H9 (cell line): ENCODE measurements at regions not wholly inside any gene's neighbourhood (a gene's known extent, or its start where the extent isn't known, plus 50 kb on each side); places are given as distances from the start of the nearest gene placed in this dataset.

Experiments used
- DNase-seq: peaks from one replicate; pipeline ENCODE4 v3.0.0-alpha.2; 2017
- H2AFZ ChIP-seq: one replicate; pipeline ENCODE4 v1.6.1; 2013; ENCODE audit warnings: mild to moderate bottlenecking, low read length, control low read depth, moderate library complexity
- H2AK5ac ChIP-seq: 2 replicates; pipeline ENCODE4 v1.6.1; 2013; ENCODE audit warnings: low read length, control low read depth, mixed read lengths; ENCODE audit not compliant: insufficient read length
- H2BK120ac ChIP-seq: one replicate; pipeline ENCODE4 v1.6.1; 2013; ENCODE audit warnings: low read depth, mild to moderate bottlenecking, low read length, control low read depth, inconsistent platforms; ENCODE audit not compliant: poor library complexity, severe bottlenecking
- H2BK12ac ChIP-seq: 2 replicates; pipeline ENCODE4 v1.6.1; 2013; ENCODE audit warnings: low read length, control low read depth, mixed read lengths, low read depth; ENCODE audit not compliant: insufficient read length
- H2BK15ac ChIP-seq: 2 replicates; pipeline ENCODE4 v1.6.1; 2013; ENCODE audit warnings: low read depth, low read length, control low read depth
- H2BK20ac ChIP-seq: one replicate; pipeline ENCODE4 v1.6.1; 2013; ENCODE audit warnings: low read depth, mild to moderate bottlenecking, low read length, control low read depth, inconsistent platforms; ENCODE audit not compliant: poor library complexity, severe bottlenecking
- H2BK5ac ChIP-seq: 2 replicates; pipeline ENCODE4 v1.6.1; 2013; ENCODE audit warnings: low read length, control low read depth, mixed read lengths; ENCODE audit not compliant: insufficient read length
- H3K14ac ChIP-seq: 2 replicates; pipeline ENCODE4 v1.6.1; 2013; ENCODE audit warnings: low read length, control low read depth; ENCODE audit not compliant: insufficient read depth
- H3K18ac ChIP-seq: 2 replicates; pipeline ENCODE4 v1.6.1; 2013; ENCODE audit warnings: low read depth, mild to moderate bottlenecking, mixed read lengths, low read length, control low read depth; ENCODE audit not compliant: insufficient read length
- H3K23ac ChIP-seq: 2 replicates; pipeline ENCODE4 v1.6.1; 2013; ENCODE audit warnings: low read length, control low read depth, mixed read lengths, low read depth; ENCODE audit not compliant: insufficient read length
- H3K23me2 ChIP-seq: 2 replicates; pipeline ENCODE4 v1.6.1; 2013; ENCODE audit warnings: low read depth, mild to moderate bottlenecking, mixed read lengths, low read length, control low read depth; ENCODE audit not compliant: insufficient read length, poor library complexity, severe bottlenecking
- H3K27ac ChIP-seq: 2 replicates; pipeline ENCODE4 v1.5.1; 2013; ENCODE audit warnings: low read length, control low read depth, mixed read lengths, low read depth; ENCODE audit not compliant: insufficient read length
- H3K27me3 ChIP-seq: 2 replicates; pipeline ENCODE4 v1.6.1; 2013; ENCODE audit warnings: low read length, control low read depth, inconsistent platforms; ENCODE audit not compliant: insufficient read depth
- H3K4ac ChIP-seq: 2 replicates; pipeline ENCODE4 v1.6.1; 2013; ENCODE audit warnings: low read depth, mild to moderate bottlenecking, control low read depth, inconsistent platforms, low read length, moderate library complexity
- H3K4me1 ChIP-seq: 2 replicates; pipeline ENCODE4 v1.6.1; 2013; ENCODE audit warnings: low read length, control low read depth, inconsistent platforms; ENCODE audit not compliant: insufficient read depth
- H3K4me2 ChIP-seq: 2 replicates; pipeline ENCODE4 v1.6.1; 2013; ENCODE audit warnings: low read length, control low read depth, mixed read lengths; ENCODE audit not compliant: insufficient read length, insufficient read depth
- H3K56ac ChIP-seq: 2 replicates; pipeline ENCODE4 v1.6.1; 2013; ENCODE audit warnings: low read depth, mild to moderate bottlenecking, mixed read lengths, low read length, control low read depth; ENCODE audit not compliant: insufficient read length
- H3K79me1 ChIP-seq: 2 replicates; pipeline ENCODE4 v1.6.1; 2013; ENCODE audit warnings: low read depth, mild to moderate bottlenecking, moderate library complexity, low read length, control low read depth, inconsistent platforms; ENCODE audit not compliant: insufficient read depth, poor library complexity, severe bottlenecking
- H3K79me2 ChIP-seq: 2 replicates; pipeline ENCODE4 v1.6.1; 2013; ENCODE audit warnings: low read length, control low read depth, inconsistent platforms; ENCODE audit not compliant: insufficient read depth
- H3K9ac ChIP-seq: 2 replicates; pipeline ENCODE4 v1.6.1; 2013; ENCODE audit warnings: low read length, control low read depth, mixed read lengths; ENCODE audit not compliant: insufficient read length; ENCODE audit errors: extremely low read depth
- H3K9me3 ChIP-seq: one replicate; pipeline ENCODE4 v1.6.1; 2013; ENCODE audit warnings: low read depth, low read length, inconsistent platforms; ENCODE audit not compliant: control insufficient read depth
- H3T11ph ChIP-seq: one replicate; pipeline ENCODE4 v1.6.1; 2013; ENCODE audit warnings: mild to moderate bottlenecking, low read length, control low read depth, inconsistent platforms
- H4K20me1 ChIP-seq: one replicate; pipeline ENCODE4 v1.6.1; 2013; ENCODE audit not compliant: control insufficient read depth, insufficient read length, insufficient read depth
- H4K5ac ChIP-seq: 2 replicates; pipeline ENCODE4 v1.6.1; 2013; ENCODE audit warnings: low read depth, mild to moderate bottlenecking, mixed read lengths, low read length, control low read depth; ENCODE audit not compliant: insufficient read length
- H4K8ac ChIP-seq: replicated peaks from 2 replicates; pipeline ENCODE4 v1.6.1; 2013; ENCODE audit warnings: low read length, control low read depth, mixed read lengths, low read depth; ENCODE audit not compliant: insufficient read length
- H4K91ac ChIP-seq: 2 replicates; pipeline ENCODE4 v1.6.1; 2013; ENCODE audit warnings: low read depth, mild to moderate bottlenecking, moderate library complexity, mixed read lengths, low read length, control low read depth; ENCODE audit not compliant: insufficient read length
- H3K27ac Mint-ChIP-seq, 3 experiments: 2 replicates in 2 of 3; 3 replicates in 1 of 3; pipeline ENCODE4 v1.8.0; 2020 to 2021; ENCODE audit warnings: mixed read lengths in 3 of 3, mild to moderate bottlenecking in 1 of 3, moderate library complexity in 1 of 3
- H3K27me3 Mint-ChIP-seq: 2 replicates; pipeline ENCODE4 v1.8.0; 2021; ENCODE audit warnings: low read depth, mild to moderate bottlenecking, moderate library complexity, mixed read lengths
- H3K36me3 Mint-ChIP-seq, 3 experiments: 2 replicates in 2 of 3; 3 replicates in 1 of 3; pipeline ENCODE4 v1.8.0; 2020 to 2021; ENCODE audit warnings: low read depth in 3 of 3, mixed read lengths in 3 of 3; ENCODE audit not compliant: insufficient read depth in 1 of 3
- H3K4me1 Mint-ChIP-seq, 2 experiments: 2 replicates each; pipeline ENCODE4 v1.8.0; 2020; ENCODE audit warnings: mixed read lengths in 2 of 2
- H3K4me3 Mint-ChIP-seq, 2 experiments: 2 replicates in 1 of 2; 3 replicates in 1 of 2; pipeline ENCODE4 v1.8.0; 2020 to 2021; ENCODE audit warnings: mild to moderate bottlenecking in 2 of 2, mixed read lengths in 2 of 2, moderate library complexity in 1 of 2
- H3K9me3 Mint-ChIP-seq, 2 experiments: 2 replicates in 1 of 2; 3 replicates in 1 of 2; pipeline ENCODE4 v1.8.0; 2020; ENCODE audit warnings: mild to moderate bottlenecking in 2 of 2, mixed read lengths in 2 of 2, moderate library complexity in 1 of 2
- CTCF ChIP-seq: fragments of 200-600 bp; sonication (generic); conservative IDR thresholded peaks from 3 replicates; pipeline ENCODE4 v1.8.0; 2021; ENCODE audit warnings: antibody characterized with exemption, mild to moderate bottlenecking
- WGBS: extraction: QIAGEN DNeasy Blood & Tissue Kit; methylation state at CpG from one replicate; pipeline ENCODE4 v1.1.7; 2013; ENCODE audit warnings: missing lambda C conversion rate, low lambda C conversion rate, mixed read lengths; ENCODE audit not compliant: insufficient read length; ENCODE audit errors: extremely low coverage; 5-methylcytosine and 5-hydroxymethylcytosine counted together

- no peak overlapping the region; a peak in 1 of 7 replicates for H3K27ac Mint-ChIP-seq
- Histone ChIP-seq H4K5ac (no peak overlapping the region), H2BK5ac (no peak overlapping the region), H2BK15ac (no peak overlapping the region), H3K4me1 (no peaks in the 10 kb centered on the region), H3K27ac (no peak overlapping the region), H4K8ac (no peak overlapping the region), H2BK120ac (no peak overlapping the region), H2AK5ac (no peak overlapping the region), H3K27me3 (no peaks in the 10 kb centered on the region), H3K23ac (no peak overlapping the region), H2BK12ac (no peak overlapping the region), H3K9ac (no peak overlapping the region), H3T11ph (no peak overlapping the region), H2BK20ac (no peak overlapping the region), H3K4me2 (no peak overlapping the region), H3K4ac (no peak overlapping the region), H4K91ac (no peak overlapping the region), H3K79me2 (no peaks in the 10 kb centered on the region), H3K9me3 (no peaks in the 10 kb centered on the region), H4K20me1 (no peaks in the 10 kb centered on the region), H2AFZ (no peak overlapping the region), H3K18ac (no peak overlapping the region), H3K23me2 (no peaks in the 10 kb centered on the region), H3K79me1 (no peaks in the 10 kb centered on the region), H3K14ac (no peak overlapping the region), H3K56ac (no peak overlapping the region)
- no peak for TF ChIP-seq CTCF
- peaks cover 4 to 5% of the 10 kb centered on the region in 2 experiments for H3K4me1 Mint-ChIP-seq
- WGBS, result no CpG with 5 or more reads among the region's 3 CpGs
- no peak overlapping the region for H3K4me3 Mint-ChIP-seq
- no peaks in the 10 kb centered on the region for H3K36me3 Mint-ChIP-seq
- no peak for DNase-seq
- H3K9me3 Mint-ChIP-seq, result peaks cover 0 to 2% of the 10 kb centered on the region in 2 experiments; a peak in 1 of 5 replicates
- no peaks in the 10 kb centered on the region for H3K27me3 Mint-ChIP-seq
These were observed 735.4 kb downstream of the LTN1 start for GRCh38 chr21:28257276-28257675.
